ENCODE measurements at regions not wholly inside any gene's neighbourhood (a gene's known extent, or its start where the extent isn't known, plus 50 kb on each side); places are given as distances from the start of the nearest gene placed in this dataset.
"Not testable (repeated sequence)": the region's sequence is repeated elsewhere in the genome, so short reads cannot be mapped to it uniquely, and the experiment has no call there.

DNA sequence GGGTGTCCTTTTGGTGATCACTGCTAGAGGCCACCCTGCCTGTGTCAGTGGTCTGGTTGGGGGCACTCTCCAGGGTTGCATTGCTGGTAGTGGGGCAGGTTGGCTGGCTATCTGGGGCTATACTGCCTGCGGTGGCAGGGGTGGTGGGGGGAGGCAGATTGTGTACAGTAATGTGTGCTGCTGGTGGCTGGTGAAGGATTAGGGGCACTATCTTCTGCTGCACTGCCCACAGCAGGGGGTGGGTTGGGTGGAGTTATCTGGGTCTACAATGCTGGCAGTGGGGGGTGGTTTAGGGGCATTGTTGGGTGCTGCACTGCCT lies 204.0 kb upstream of the WSB1 start:
- no peak overlapping the region for H3K27ac Mint-ChIP-seq (ENCODE audit: unreplicated experiment)
- H3K36me3 Mint-ChIP-seq (ENCODE audit: low read depth, unreplicated experiment), result no peaks in the 10 kb centered on the region
- H3K27me3 Mint-ChIP-seq (ENCODE audit: low read depth, unreplicated experiment), result no peaks in the 10 kb centered on the region
- Histone ChIP-seq H3K27ac (ENCODE audit: low read depth, low read length) (no peak overlapping the region), H4K20me1 (ENCODE audit: insufficient read depth, low read length) (no peaks in the 10 kb centered on the region), H3K79me2 (ENCODE audit: insufficient read depth, low read length) (no peaks in the 10 kb centered on the region), H3K4me3 (ENCODE audit: insufficient read depth, low read depth, low read length) (no peak overlapping the region), H3K9me3 (ENCODE audit: insufficient read depth, low read depth, low read length) (no peaks in the 10 kb centered on the region), H3K4me2 (ENCODE audit: low read length) (no peak overlapping the region), H3K9ac (ENCODE audit: low read length) (no peak overlapping the region), H2AFZ (ENCODE audit: low read depth, low read length) (no peak overlapping the region), H3K4me1 (ENCODE audit: insufficient read depth, low read length) (no peaks in the 10 kb centered on the region), H3K27me3 (ENCODE audit: insufficient read depth, low read length) (no peaks in the 10 kb centered on the region), H3K36me3 (ENCODE audit: insufficient read depth, low read length) (no peaks in the 10 kb centered on the region)
- H3K4me3 Mint-ChIP-seq (ENCODE audit: unreplicated experiment), result no peak overlapping the region
- H3K4me1 Mint-ChIP-seq (ENCODE audit: low read depth, unreplicated experiment), result no peaks in the 10 kb centered on the region
- FAIRE-seq, result no peak
- TF ChIP-seq EZH2 (IDR thresholded peaks at IDR 0.05; ENCODE audit: insufficient read depth, low read length), result no peak
- TF ChIP-seq, protein P1, sequence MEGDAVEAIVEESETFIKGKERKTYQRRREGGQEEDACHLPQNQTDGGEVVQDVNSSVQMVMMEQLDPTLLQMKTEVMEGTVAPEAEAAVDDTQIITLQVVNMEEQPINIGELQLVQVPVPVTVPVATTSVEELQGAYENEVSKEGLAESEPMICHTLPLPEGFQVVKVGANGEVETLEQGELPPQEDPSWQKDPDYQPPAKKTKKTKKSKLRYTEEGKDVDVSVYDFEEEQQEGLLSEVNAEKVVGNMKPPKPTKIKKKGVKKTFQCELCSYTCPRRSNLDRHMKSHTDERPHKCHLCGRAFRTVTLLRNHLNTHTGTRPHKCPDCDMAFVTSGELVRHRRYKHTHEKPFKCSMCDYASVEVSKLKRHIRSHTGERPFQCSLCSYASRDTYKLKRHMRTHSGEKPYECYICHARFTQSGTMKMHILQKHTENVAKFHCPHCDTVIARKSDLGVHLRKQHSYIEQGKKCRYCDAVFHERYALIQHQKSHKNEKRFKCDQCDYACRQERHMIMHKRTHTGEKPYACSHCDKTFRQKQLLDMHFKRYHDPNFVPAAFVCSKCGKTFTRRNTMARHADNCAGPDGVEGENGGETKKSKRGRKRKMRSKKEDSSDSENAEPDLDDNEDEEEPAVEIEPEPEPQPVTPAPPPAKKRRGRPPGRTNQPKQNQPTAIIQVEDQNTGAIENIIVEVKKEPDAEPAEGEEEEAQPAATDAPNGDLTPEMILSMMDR (IDR thresholded peaks at IDR 0.05; ENCODE audit: insufficient read depth, low read depth, low read length), result no peak
- no peak for DNase-seq (ENCODE audit: low read depth)
- H3K9me3 Mint-ChIP-seq (ENCODE audit: unreplicated experiment), result peaks cover 11% of the 10 kb centered on the region

DNA sequence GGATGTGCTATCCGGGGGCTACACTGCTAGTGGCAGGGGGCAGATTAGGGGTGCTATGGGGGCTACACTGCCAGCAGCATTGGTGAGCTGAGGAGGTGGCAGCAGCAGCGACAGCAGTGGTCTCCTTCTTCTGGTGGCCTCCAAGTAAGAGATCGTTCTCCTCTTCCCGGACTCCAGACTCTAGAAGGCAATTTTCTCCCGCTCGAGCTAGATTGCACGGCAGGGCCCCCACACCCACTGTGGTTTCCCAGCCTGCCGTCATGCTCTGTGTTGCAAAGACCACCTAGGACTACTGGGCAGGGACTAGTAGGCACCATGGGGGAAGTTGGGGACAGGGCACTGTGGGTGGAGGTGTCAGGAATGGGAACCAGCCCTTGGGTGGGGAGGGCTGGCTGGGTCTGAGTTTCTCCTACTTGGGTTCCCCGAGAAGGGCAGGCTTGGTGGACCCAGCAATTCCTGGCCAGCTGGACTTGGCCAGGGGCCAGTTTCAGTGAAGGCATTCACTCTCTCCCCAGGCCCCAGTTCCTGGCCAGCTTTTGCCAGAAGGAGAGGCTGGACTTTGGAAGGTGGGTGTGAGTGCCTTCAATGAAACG lies 203.4 kb upstream of the WSB1 start:
- H2AFZ ChIP-seq (ENCODE audit: low read depth, low read length); H3K79me2 ChIP-seq (ENCODE audit: insufficient read depth, low read length); H3K36me3 ChIP-seq (ENCODE audit: insufficient read depth, low read length); H3K27me3 ChIP-seq (ENCODE audit: insufficient read depth, low read length); H3K4me1 Mint-ChIP-seq (ENCODE audit: low read depth, unreplicated experiment); H3K4me2 ChIP-seq (ENCODE audit: low read length); H3K4me1 ChIP-seq (ENCODE audit: insufficient read depth, low read length); H3K36me3 Mint-ChIP-seq (ENCODE audit: low read depth, unreplicated experiment); H3K4me3 Mint-ChIP-seq (ENCODE audit: unreplicated experiment); H3K27ac ChIP-seq (ENCODE audit: low read depth, low read length); H3K4me3 ChIP-seq (ENCODE audit: insufficient read depth, low read depth, low read length); H3K9me3 ChIP-seq (ENCODE audit: insufficient read depth, low read depth, low read length); H3K9ac ChIP-seq (ENCODE audit: low read length); H3K27ac Mint-ChIP-seq (ENCODE audit: unreplicated experiment); DNase-seq (ENCODE audit: low read depth); FAIRE-seq; H4K20me1 ChIP-seq (ENCODE audit: insufficient read depth, low read length); H3K27me3 Mint-ChIP-seq (ENCODE audit: low read depth, unreplicated experiment): not testable (repeated sequence)
- H3K9me3 Mint-ChIP-seq (ENCODE audit: unreplicated experiment), result peaks cover 11% of the 10 kb centered on the region

DNA sequence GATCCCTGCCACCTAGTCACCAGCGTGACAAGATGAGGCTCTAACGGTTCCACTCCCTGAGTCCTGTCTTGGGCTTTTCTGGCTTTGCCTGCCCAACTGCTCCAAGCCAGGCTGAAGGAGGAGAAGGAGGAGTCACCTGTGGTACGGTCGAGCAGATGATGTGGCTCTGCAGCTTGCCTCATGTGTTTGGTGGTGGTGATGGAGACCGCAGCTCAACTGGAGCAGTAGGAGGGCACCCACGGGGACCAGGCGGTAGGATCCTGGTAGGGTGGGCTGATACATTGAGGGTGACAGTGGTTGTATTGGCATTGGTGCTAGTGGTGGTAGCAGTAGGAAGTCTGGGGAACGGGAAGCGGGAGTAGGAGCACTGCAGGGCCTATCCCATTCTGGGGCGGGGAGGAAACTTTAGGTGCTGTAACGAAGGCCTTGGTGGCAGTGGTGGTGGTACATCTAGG lies 202.8 kb upstream of the WSB1 start:
- H3K4me1 Mint-ChIP-seq (ENCODE audit: low read depth, unreplicated experiment), result no peaks in the 10 kb centered on the region
- H3K9ac ChIP-seq (ENCODE audit: low read length), result no peak overlapping the region
- no peaks in the 10 kb centered on the region for H3K36me3 Mint-ChIP-seq (ENCODE audit: low read depth, unreplicated experiment)
- no peaks in the 10 kb centered on the region for H3K27me3 ChIP-seq (ENCODE audit: insufficient read depth, low read length)
- H3K4me1 ChIP-seq (ENCODE audit: insufficient read depth, low read length), result no peaks in the 10 kb centered on the region
- no peak overlapping the region for H3K4me3 Mint-ChIP-seq (ENCODE audit: unreplicated experiment)
- no peaks in the 10 kb centered on the region for H3K27me3 Mint-ChIP-seq (ENCODE audit: low read depth, unreplicated experiment)
- no peak overlapping the region for H3K4me3 ChIP-seq (ENCODE audit: insufficient read depth, low read depth, low read length)
- no peak for TF ChIP-seq EZH2 (IDR thresholded peaks at IDR 0.05; ENCODE audit: insufficient read depth, low read length)
- TF ChIP-seq, protein P1 (IDR thresholded peaks at IDR 0.05; ENCODE audit: insufficient read depth, low read depth, low read length), result no peak
- no peak for DNase-seq (ENCODE audit: low read depth)
- peaks cover 8% of the 10 kb centered on the region for H3K9me3 Mint-ChIP-seq (ENCODE audit: unreplicated experiment)
- H4K20me1 ChIP-seq (ENCODE audit: insufficient read depth, low read length), result no peaks in the 10 kb centered on the region
- H3K36me3 ChIP-seq (ENCODE audit: insufficient read depth, low read length), result no peaks in the 10 kb centered on the region
- no peak overlapping the region for H3K27ac ChIP-seq (ENCODE audit: low read depth, low read length)
- no peaks in the 10 kb centered on the region for H3K9me3 ChIP-seq (ENCODE audit: insufficient read depth, low read depth, low read length)
- no peak overlapping the region for H3K4me2 ChIP-seq (ENCODE audit: low read length)
- no peak for FAIRE-seq
- H2AFZ ChIP-seq (ENCODE audit: low read depth, low read length), result no peak overlapping the region
- no peak overlapping the region for H3K27ac Mint-ChIP-seq (ENCODE audit: unreplicated experiment)
- no peaks in the 10 kb centered on the region for H3K79me2 ChIP-seq (ENCODE audit: insufficient read depth, low read length)

DNA sequence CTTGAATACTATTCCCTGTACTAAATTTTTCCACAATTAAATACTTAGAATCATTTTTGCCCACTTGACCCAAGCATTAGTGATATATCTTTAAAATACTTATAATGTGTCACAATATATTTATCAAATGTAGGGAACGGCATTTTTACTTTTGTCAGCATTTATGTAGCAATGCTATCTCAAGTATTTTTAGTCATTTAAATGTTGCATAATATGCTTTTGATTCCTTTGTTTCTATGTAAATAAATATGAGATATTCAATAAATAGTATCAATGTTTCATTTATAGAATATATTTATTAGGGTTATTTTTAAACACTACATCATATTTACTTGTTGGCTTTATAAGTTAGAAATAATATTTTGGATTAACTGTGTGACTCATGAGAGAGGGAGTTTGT lies 199.7 kb upstream of the WSB1 start:
- H3K4me1 ChIP-seq (ENCODE audit: insufficient read depth, low read length); H3K27me3 Mint-ChIP-seq (ENCODE audit: low read depth, unreplicated experiment); H3K9ac ChIP-seq (ENCODE audit: low read length); H3K27ac Mint-ChIP-seq (ENCODE audit: unreplicated experiment); H3K4me2 ChIP-seq (ENCODE audit: low read length); H3K9me3 ChIP-seq (ENCODE audit: insufficient read depth, low read depth, low read length); H3K36me3 ChIP-seq (ENCODE audit: insufficient read depth, low read length); H3K4me1 Mint-ChIP-seq (ENCODE audit: low read depth, unreplicated experiment); H3K4me3 ChIP-seq (ENCODE audit: insufficient read depth, low read depth, low read length); H3K79me2 ChIP-seq (ENCODE audit: insufficient read depth, low read length); H2AFZ ChIP-seq (ENCODE audit: low read depth, low read length); H3K27ac ChIP-seq (ENCODE audit: low read depth, low read length); H4K20me1 ChIP-seq (ENCODE audit: insufficient read depth, low read length); DNase-seq (ENCODE audit: low read depth); H3K4me3 Mint-ChIP-seq (ENCODE audit: unreplicated experiment); H3K27me3 ChIP-seq (ENCODE audit: insufficient read depth, low read length); FAIRE-seq; H3K9me3 Mint-ChIP-seq (ENCODE audit: unreplicated experiment); H3K36me3 Mint-ChIP-seq (ENCODE audit: low read depth, unreplicated experiment): not testable (repeated sequence)

DNA sequence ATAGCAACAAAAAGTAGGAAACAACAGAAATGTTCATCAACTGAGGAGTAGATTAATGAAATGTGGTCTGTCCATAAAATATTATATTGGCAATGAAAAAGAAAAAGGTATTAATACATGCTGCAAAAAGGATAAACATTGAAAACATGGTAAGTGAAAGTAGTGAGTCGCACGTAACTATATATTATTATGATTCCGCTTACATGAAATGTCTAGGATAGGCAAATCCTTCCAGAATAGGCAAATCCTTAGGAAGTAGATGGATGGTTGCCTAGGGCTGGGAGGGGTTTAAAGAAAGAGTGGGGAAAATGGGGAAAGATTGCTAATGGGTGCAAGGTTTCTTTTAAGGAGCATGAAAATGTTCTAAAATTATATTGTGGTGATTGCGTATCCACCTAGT lies 198.1 kb upstream of the WSB1 start:
- not testable (repeated sequence) for H4K20me1 ChIP-seq (ENCODE audit: insufficient read depth, low read length); FAIRE-seq

More for the DNA sequence above, 198.1 kb upstream of the WSB1 start:
- H3K4me1 Mint-ChIP-seq (ENCODE audit: low read depth, unreplicated experiment); H3K79me2 ChIP-seq (ENCODE audit: insufficient read depth, low read length); H3K9me3 ChIP-seq (ENCODE audit: insufficient read depth, low read depth, low read length); H3K27ac Mint-ChIP-seq (ENCODE audit: unreplicated experiment); H3K4me1 ChIP-seq (ENCODE audit: insufficient read depth, low read length); H3K36me3 Mint-ChIP-seq (ENCODE audit: low read depth, unreplicated experiment); H3K9me3 Mint-ChIP-seq (ENCODE audit: unreplicated experiment); H3K4me3 Mint-ChIP-seq (ENCODE audit: unreplicated experiment); H3K36me3 ChIP-seq (ENCODE audit: insufficient read depth, low read length); H3K4me2 ChIP-seq (ENCODE audit: low read length); H3K27ac ChIP-seq (ENCODE audit: low read depth, low read length); H2AFZ ChIP-seq (ENCODE audit: low read depth, low read length); H3K27me3 Mint-ChIP-seq (ENCODE audit: low read depth, unreplicated experiment); H3K4me3 ChIP-seq (ENCODE audit: insufficient read depth, low read depth, low read length); DNase-seq (ENCODE audit: low read depth); H3K9ac ChIP-seq (ENCODE audit: low read length); H3K27me3 ChIP-seq (ENCODE audit: insufficient read depth, low read length): not testable (repeated sequence)
